H9 (cell line): ENCODE measurements at regions not wholly inside any gene's neighbourhood (a gene's known extent, or its start where the extent isn't known, plus 50 kb on each side); places are given as distances from the start of the nearest gene placed in this dataset.

ENCODE experiments used
- DNase-seq: peaks from one replicate; pipeline ENCODE4 v3.0.0-alpha.2; 2017
- H2AFZ ChIP-seq: one replicate; pipeline ENCODE4 v1.6.1; 2013; ENCODE audit warnings: mild to moderate bottlenecking, low read length, control low read depth, moderate library complexity
- H2AK5ac ChIP-seq: 2 replicates; pipeline ENCODE4 v1.6.1; 2013; ENCODE audit warnings: low read length, control low read depth, mixed read lengths; ENCODE audit not compliant: insufficient read length
- H2BK120ac ChIP-seq: one replicate; pipeline ENCODE4 v1.6.1; 2013; ENCODE audit warnings: low read depth, mild to moderate bottlenecking, low read length, control low read depth, inconsistent platforms; ENCODE audit not compliant: poor library complexity, severe bottlenecking
- H2BK12ac ChIP-seq: 2 replicates; pipeline ENCODE4 v1.6.1; 2013; ENCODE audit warnings: low read length, control low read depth, mixed read lengths, low read depth; ENCODE audit not compliant: insufficient read length
- H2BK15ac ChIP-seq: 2 replicates; pipeline ENCODE4 v1.6.1; 2013; ENCODE audit warnings: low read depth, low read length, control low read depth
- H2BK20ac ChIP-seq: one replicate; pipeline ENCODE4 v1.6.1; 2013; ENCODE audit warnings: low read depth, mild to moderate bottlenecking, low read length, control low read depth, inconsistent platforms; ENCODE audit not compliant: poor library complexity, severe bottlenecking
- H2BK5ac ChIP-seq: 2 replicates; pipeline ENCODE4 v1.6.1; 2013; ENCODE audit warnings: low read length, control low read depth, mixed read lengths; ENCODE audit not compliant: insufficient read length
- H3K14ac ChIP-seq: 2 replicates; pipeline ENCODE4 v1.6.1; 2013; ENCODE audit warnings: low read length, control low read depth; ENCODE audit not compliant: insufficient read depth
- H3K18ac ChIP-seq: 2 replicates; pipeline ENCODE4 v1.6.1; 2013; ENCODE audit warnings: low read depth, mild to moderate bottlenecking, mixed read lengths, low read length, control low read depth; ENCODE audit not compliant: insufficient read length
- H3K23ac ChIP-seq: 2 replicates; pipeline ENCODE4 v1.6.1; 2013; ENCODE audit warnings: low read length, control low read depth, mixed read lengths, low read depth; ENCODE audit not compliant: insufficient read length
- H3K23me2 ChIP-seq: 2 replicates; pipeline ENCODE4 v1.6.1; 2013; ENCODE audit warnings: low read depth, mild to moderate bottlenecking, mixed read lengths, low read length, control low read depth; ENCODE audit not compliant: insufficient read length, poor library complexity, severe bottlenecking
- H3K27ac ChIP-seq: 2 replicates; pipeline ENCODE4 v1.5.1; 2013; ENCODE audit warnings: low read length, control low read depth, mixed read lengths, low read depth; ENCODE audit not compliant: insufficient read length
- H3K27me3 ChIP-seq: 2 replicates; pipeline ENCODE4 v1.6.1; 2013; ENCODE audit warnings: low read length, control low read depth, inconsistent platforms; ENCODE audit not compliant: insufficient read depth
- H3K4ac ChIP-seq: 2 replicates; pipeline ENCODE4 v1.6.1; 2013; ENCODE audit warnings: low read depth, mild to moderate bottlenecking, control low read depth, inconsistent platforms, low read length, moderate library complexity
- H3K4me1 ChIP-seq: 2 replicates; pipeline ENCODE4 v1.6.1; 2013; ENCODE audit warnings: low read length, control low read depth, inconsistent platforms; ENCODE audit not compliant: insufficient read depth
- H3K4me2 ChIP-seq: 2 replicates; pipeline ENCODE4 v1.6.1; 2013; ENCODE audit warnings: low read length, control low read depth, mixed read lengths; ENCODE audit not compliant: insufficient read length, insufficient read depth
- H3K56ac ChIP-seq: 2 replicates; pipeline ENCODE4 v1.6.1; 2013; ENCODE audit warnings: low read depth, mild to moderate bottlenecking, mixed read lengths, low read length, control low read depth; ENCODE audit not compliant: insufficient read length
- H3K79me1 ChIP-seq: 2 replicates; pipeline ENCODE4 v1.6.1; 2013; ENCODE audit warnings: low read depth, mild to moderate bottlenecking, moderate library complexity, low read length, control low read depth, inconsistent platforms; ENCODE audit not compliant: insufficient read depth, poor library complexity, severe bottlenecking
- H3K79me2 ChIP-seq: 2 replicates; pipeline ENCODE4 v1.6.1; 2013; ENCODE audit warnings: low read length, control low read depth, inconsistent platforms; ENCODE audit not compliant: insufficient read depth
- H3K9ac ChIP-seq: 2 replicates; pipeline ENCODE4 v1.6.1; 2013; ENCODE audit warnings: low read length, control low read depth, mixed read lengths; ENCODE audit not compliant: insufficient read length; ENCODE audit errors: extremely low read depth
- H3K9me3 ChIP-seq: one replicate; pipeline ENCODE4 v1.6.1; 2013; ENCODE audit warnings: low read depth, low read length, inconsistent platforms; ENCODE audit not compliant: control insufficient read depth
- H3T11ph ChIP-seq: one replicate; pipeline ENCODE4 v1.6.1; 2013; ENCODE audit warnings: mild to moderate bottlenecking, low read length, control low read depth, inconsistent platforms
- H4K20me1 ChIP-seq: one replicate; pipeline ENCODE4 v1.6.1; 2013; ENCODE audit not compliant: control insufficient read depth, insufficient read length, insufficient read depth
- H4K5ac ChIP-seq: 2 replicates; pipeline ENCODE4 v1.6.1; 2013; ENCODE audit warnings: low read depth, mild to moderate bottlenecking, mixed read lengths, low read length, control low read depth; ENCODE audit not compliant: insufficient read length
- H4K8ac ChIP-seq: replicated peaks from 2 replicates; pipeline ENCODE4 v1.6.1; 2013; ENCODE audit warnings: low read length, control low read depth, mixed read lengths, low read depth; ENCODE audit not compliant: insufficient read length
- H4K91ac ChIP-seq: 2 replicates; pipeline ENCODE4 v1.6.1; 2013; ENCODE audit warnings: low read depth, mild to moderate bottlenecking, moderate library complexity, mixed read lengths, low read length, control low read depth; ENCODE audit not compliant: insufficient read length
- H3K27ac Mint-ChIP-seq, 3 experiments: 2 replicates in 2 of 3; 3 replicates in 1 of 3; pipeline ENCODE4 v1.8.0; 2020 to 2021; ENCODE audit warnings: mixed read lengths in 3 of 3, mild to moderate bottlenecking in 1 of 3, moderate library complexity in 1 of 3
- H3K27me3 Mint-ChIP-seq: 2 replicates; pipeline ENCODE4 v1.8.0; 2021; ENCODE audit warnings: low read depth, mild to moderate bottlenecking, moderate library complexity, mixed read lengths
- H3K36me3 Mint-ChIP-seq, 3 experiments: 2 replicates in 2 of 3; 3 replicates in 1 of 3; pipeline ENCODE4 v1.8.0; 2020 to 2021; ENCODE audit warnings: low read depth in 3 of 3, mixed read lengths in 3 of 3; ENCODE audit not compliant: insufficient read depth in 1 of 3
- H3K4me1 Mint-ChIP-seq, 2 experiments: 2 replicates each; pipeline ENCODE4 v1.8.0; 2020; ENCODE audit warnings: mixed read lengths in 2 of 2
- H3K4me3 Mint-ChIP-seq, 2 experiments: 2 replicates in 1 of 2; 3 replicates in 1 of 2; pipeline ENCODE4 v1.8.0; 2020 to 2021; ENCODE audit warnings: mild to moderate bottlenecking in 2 of 2, mixed read lengths in 2 of 2, moderate library complexity in 1 of 2
- H3K9me3 Mint-ChIP-seq, 2 experiments: 2 replicates in 1 of 2; 3 replicates in 1 of 2; pipeline ENCODE4 v1.8.0; 2020; ENCODE audit warnings: mild to moderate bottlenecking in 2 of 2, mixed read lengths in 2 of 2, moderate library complexity in 1 of 2
- CTCF ChIP-seq: fragments of 200-600 bp; sonication (generic); conservative IDR thresholded peaks from 3 replicates; pipeline ENCODE4 v1.8.0; 2021; ENCODE audit warnings: antibody characterized with exemption, mild to moderate bottlenecking

- Histone ChIP-seq H3K9ac (no peak overlapping the region), H3K27ac (no peak overlapping the region), H2BK20ac (no peak overlapping the region), H2AFZ (no peak overlapping the region), H3K18ac (no peak overlapping the region), H3T11ph (no peak overlapping the region), H2AK5ac (no peak overlapping the region), H3K9me3 (no peaks in the 10 kb centered on the region), H3K4me1 (no peaks in the 10 kb centered on the region), H4K91ac (no peak overlapping the region), H3K23me2 (no peaks in the 10 kb centered on the region), H2BK120ac (no peak overlapping the region), H3K23ac (no peak overlapping the region), H3K14ac (no peak overlapping the region), H2BK5ac (no peak overlapping the region), H4K20me1 (no peaks in the 10 kb centered on the region), H3K27me3 (no peaks in the 10 kb centered on the region), H3K79me1 (no peaks in the 10 kb centered on the region), H3K56ac (no peak overlapping the region), H3K79me2 (no peaks in the 10 kb centered on the region), H3K4me2 (no peak overlapping the region), H3K4ac (no peak overlapping the region), H4K5ac (no peak overlapping the region), H2BK15ac (no peak overlapping the region), H2BK12ac (no peak overlapping the region), H4K8ac (no peak overlapping the region)
- Mint-ChIP-seq H3K9me3 (no peaks in the 10 kb centered on the region), H3K4me3 (no peak overlapping the region), H3K27ac (no peak overlapping the region), H3K27me3 (no peaks in the 10 kb centered on the region), H3K36me3 (no peaks in the 10 kb centered on the region), H3K4me1 (no peaks in the 10 kb centered on the region)
- no peak for TF ChIP-seq CTCF
- DNase-seq = no peak
Measured at GRCh38 chr13:67318398-67318797, 88.3 kb upstream of the PCDH9 start.
